HG02623 (cell line): ENCODE measurements at regions not wholly inside any gene's neighbourhood (a gene's known extent, or its start where the extent isn't known, plus 50 kb on each side); places are given as distances from the start of the nearest gene placed in this dataset.
A peak's percentile ranks its signal among the peaks of the same experiment; 100 is the strongest.

Source experiments
- ATAC-seq: cut with Tn5 transposase; IDR thresholded peaks from one replicate; pipeline ENCODE4 v1.9.1; 2021; ENCODE audit warnings: moderate library complexity; ENCODE audit not compliant: unreplicated experiment

GRCh38 chr7:114130866-114131265 is 212.1 kb upstream of the PPP1R3A start:
- no peak for ATAC-seq

- no peak for ATAC-seq
Observed at GRCh38 chr7:114128880-114129279, 210.1 kb upstream of the PPP1R3A start.

DNA sequence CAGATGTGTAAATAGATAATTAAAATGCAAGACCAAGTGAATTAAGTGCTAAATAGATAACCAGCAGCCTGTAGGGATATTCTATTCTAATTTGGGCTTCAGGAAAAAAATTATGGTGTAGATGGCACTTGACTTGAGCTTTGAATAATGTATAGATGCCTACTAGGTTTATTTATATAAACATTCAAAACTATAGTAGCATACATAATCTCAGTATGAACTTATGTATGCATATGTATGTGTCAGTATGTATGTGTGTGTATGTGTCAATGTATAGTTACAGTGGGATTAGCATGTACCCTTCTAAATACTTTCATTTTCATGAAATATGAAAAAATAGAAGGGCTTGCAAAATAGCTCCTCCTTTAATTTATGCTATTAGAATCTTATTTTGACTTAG is 207.3 kb upstream of the PPP1R3A start:
- ATAC-seq, result no peak

GRCh38 chr7:114112806-114113205 is 194.0 kb upstream of the PPP1R3A start:
- ATAC-seq, result no peak

DNA sequence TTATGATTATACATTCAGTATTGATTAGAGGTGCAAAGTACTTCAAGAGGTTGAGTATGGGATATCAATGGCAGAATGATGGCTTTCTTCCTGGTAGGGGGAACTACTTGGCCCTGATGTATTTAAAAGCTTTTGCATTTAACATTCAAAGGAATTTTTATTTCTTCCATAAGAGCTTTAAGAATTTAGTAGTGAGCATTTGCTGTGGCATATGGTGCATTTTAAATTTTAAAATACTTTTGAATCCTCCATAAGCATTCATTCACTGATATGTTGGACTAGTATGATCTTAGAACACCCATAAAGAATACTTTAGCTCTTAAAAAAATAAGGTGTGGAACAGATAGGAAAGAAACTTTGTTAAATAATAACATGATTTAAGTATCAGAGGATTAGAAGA is 191.9 kb upstream of the PPP1R3A start:
- no peak for ATAC-seq

- no peak for ATAC-seq
Observed at GRCh38 chr7:114109721-114110120, 190.9 kb upstream of the PPP1R3A start.

- ATAC-seq, result no peak
Observed at GRCh38 chr7:114109304-114109703, 190.5 kb upstream of the PPP1R3A start.

- no peak for ATAC-seq
Observed at GRCh38 chr7:114108510-114108909, 189.7 kb upstream of the PPP1R3A start.

GRCh38 chr7:114107522-114107921 is 188.7 kb upstream of the PPP1R3A start:
- no peak for ATAC-seq

DNA sequence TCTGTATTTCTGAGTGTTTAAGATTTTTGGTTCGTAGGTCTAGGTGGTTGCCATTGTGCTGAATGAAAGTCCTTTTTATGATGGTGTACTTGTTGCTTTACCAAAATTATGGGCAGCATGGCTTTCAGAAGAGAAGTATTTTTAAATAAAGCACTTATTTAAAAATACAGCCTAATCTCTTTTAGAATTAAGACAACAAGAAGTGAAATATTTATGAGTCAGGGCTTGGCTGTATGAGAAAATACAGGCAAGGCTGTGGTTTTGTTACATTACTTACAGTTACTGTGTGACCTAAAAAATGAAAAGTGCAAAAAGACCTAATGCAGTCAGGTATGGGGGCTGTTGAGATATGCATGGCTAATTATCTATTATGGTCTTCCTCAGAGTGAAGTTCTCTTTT is 185.2 kb upstream of the PPP1R3A start:
- no peak for ATAC-seq

GRCh38 chr7:114102996-114103395 is 184.2 kb upstream of the PPP1R3A start:
- ATAC-seq, result no peak

DNA sequence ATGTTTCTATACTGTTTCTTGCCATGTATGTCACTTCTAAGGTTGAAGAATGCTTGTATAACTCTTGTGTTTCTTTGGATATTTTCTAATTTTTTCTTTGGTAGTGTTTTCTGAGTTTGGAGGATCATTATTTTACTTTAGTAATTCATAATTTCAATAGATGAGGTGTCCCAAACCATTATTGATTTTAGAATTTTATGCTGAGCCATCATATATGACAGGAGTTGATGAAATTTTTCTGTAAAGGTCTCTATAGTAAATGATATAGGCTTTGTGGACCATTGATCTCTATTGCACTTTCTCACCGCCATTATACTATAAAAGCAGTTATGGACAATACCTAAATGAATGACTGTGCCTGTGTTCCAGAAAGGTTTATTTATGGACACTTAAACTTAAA is 183.3 kb upstream of the PPP1R3A start:
- no peak for ATAC-seq

DNA sequence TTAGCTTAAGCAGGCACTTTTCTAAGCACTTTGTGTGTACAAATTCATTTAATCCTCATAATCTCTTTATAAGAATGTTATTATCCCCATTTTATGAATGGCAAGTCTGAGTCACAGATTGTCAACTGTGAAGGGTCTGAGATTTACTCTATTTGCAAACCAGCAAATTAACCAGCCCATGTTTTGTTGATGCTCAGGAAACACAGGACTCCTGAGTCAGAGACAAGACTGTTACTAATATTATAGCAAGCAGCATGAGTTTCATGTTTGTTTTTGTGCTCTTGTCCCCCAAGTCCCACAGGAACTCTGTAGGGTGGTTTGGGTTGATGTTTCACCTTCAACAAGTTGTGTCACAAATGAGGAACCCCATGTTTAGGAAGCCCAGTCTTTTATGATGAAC is 182.0 kb upstream of the PPP1R3A start:
- ATAC-seq, result no peak

GRCh38 chr7:114099337-114099736 is 180.5 kb upstream of the PPP1R3A start:
- no peak for ATAC-seq

DNA sequence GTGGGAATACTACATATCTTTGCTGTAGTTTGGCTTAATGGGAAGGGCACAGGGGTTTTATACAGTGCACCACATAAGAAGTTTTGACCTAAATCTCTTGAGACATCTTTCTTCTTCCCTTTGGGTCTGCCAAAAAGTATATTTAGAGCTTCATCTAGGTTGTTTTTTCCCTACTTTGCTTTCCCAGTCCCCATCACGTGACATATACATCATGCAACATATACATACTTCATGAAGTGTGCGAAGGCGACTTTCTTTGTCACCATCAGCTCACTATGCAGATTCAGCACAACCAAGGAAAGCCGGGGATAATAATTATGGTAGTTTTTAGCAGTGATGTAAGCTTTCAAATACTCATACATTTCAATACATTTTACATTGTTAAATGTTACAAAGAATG is 177.1 kb upstream of the PPP1R3A start:
- ATAC-seq, result no peak

GRCh38 chr7:114088470-114088940 is 169.7 kb upstream of the PPP1R3A start:
- ATAC-seq, result no peak

GRCh38 chr7:114087653-114088469 is 169.1 kb upstream of the PPP1R3A start:
- ATAC-seq, result no peak

DNA sequence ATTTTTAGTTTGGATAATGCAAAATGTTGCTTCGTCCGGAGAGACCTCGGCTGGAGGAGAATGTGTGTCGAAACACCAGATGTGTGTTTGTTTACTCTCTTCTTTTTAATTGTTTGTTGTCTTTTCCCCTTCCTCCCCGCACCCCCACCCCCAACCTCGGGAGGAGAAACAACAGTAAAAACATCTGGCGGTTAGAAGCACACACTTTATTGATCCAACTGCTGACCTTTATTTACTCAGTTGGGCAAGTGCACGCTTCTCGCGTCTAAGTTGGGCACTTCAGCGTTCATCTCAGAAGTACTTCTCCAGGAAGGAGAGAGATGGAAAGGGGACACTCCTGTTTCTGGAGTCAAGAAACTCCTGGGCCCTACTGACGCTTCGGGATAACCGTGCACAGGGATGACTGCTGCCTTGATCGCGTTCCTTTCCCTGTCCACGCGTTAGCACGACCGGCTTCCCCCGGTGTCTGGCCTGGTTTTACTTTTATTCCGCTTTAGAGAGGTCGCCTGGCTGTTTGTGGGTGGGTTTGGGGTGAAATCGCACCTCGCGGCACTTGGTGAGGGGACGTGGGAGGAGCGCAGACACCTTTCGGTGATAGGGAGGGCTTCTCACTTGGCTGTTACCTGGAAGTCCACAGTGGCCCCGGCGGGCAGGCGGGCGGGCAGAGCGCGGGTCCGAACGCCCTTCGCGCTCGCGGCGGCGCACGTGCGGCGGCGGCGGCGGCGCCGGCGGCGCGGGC is 168.3 kb upstream of the PPP1R3A start:
- no peak for ATAC-seq

DNA sequence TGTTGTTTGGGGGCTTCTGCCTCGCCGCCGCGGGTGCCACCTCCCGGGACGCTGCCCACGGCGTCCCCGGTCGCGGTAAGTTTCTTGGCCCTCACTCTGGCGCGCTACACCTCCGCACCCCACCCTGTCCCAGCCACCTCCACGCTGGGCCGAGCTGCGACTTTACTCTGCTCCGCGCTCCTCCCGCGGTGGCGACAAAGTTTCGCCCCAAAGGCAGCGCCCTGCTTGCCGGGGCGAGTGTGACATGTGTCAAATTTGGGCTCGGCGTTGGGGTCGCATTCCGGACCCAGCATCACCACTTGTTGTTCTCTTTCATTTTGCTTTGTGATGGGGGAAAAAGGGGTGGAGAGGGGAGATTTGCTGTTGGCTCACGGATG is 167.7 kb upstream of the PPP1R3A start:
- ATAC-seq, result peak; percentile 30

DNA sequence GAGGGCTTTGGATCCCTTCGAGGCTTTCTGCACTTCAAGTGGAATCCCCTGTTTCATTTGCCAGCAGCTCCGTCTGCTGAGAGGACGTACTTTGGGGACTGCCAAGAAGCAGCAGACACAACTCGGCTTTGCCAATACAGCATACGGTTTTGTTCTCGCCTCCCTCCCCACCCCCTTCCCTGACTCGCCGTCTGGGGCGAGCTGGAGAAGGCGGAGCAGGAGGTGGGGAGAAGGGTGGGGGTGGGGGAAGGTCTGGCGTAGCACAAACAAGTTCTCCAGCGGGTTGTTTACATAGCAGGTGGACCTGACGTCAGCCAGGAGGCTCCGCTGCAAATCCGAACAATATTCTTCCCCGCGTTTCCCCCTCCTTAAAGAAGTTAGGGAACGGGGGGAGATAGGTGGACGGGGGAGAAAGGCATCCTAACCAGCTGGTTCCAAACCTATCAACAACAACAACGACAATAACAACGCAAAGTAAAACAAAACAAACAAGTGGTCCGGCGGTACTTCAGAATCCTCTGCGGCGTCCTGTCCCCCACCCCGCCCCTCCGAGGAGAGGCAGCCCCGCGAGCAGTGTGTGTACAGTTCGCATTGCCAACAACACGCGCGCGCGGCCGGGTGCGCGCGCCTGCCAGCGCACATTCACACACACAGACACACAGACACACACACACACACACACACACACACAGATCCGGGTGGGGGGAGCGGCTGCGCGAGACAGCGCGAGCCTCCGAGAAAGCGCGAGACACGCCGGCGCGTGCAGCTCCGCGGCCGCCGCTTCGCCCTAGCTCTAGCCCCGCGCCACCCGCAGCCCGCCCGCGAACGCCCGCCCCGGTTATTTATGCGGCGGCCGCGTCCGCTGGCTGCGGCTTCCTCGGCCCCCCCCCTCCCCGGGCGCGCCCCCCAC is 167.0 kb upstream of the PPP1R3A start:
- no peak for ATAC-seq

- ATAC-seq, result no peak
Observed at GRCh38 chr7:114085313-114085591, 166.4 kb upstream of the PPP1R3A start.
